ENCODE measurements at regions not wholly inside any gene's neighbourhood (a gene's known extent, or its start where the extent isn't known, plus 50 kb on each side); places are given as distances from the start of the nearest gene placed in this dataset.

DNA sequence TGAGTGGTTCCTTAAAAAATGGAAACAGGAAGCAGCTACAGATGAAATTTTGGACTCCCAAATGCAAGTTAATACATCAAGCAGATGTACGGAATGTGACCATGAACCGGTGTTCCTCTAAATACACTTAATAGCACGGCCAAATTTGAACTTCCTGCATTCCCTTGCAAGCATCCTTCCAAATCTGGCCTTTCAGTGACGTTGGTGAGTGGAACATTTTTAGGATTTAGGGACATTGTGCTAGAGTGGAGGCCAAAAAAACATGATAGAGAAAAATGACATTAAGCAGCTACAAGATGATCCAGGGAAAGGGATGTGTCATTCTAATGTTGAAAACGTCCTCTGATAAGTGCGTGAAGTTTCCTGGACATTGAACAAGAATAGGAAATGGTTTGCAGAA is 62.1 kb downstream of the CTAGE1 start:
- WGBS (ENCODE audit: low lambda C conversion rate, missing lambda C conversion rate) = 75% methylated on average over 6 of the region's 6 CpGs
- H3K4me1 ChIP-seq (ENCODE audit: insufficient read depth) = no peaks in the 10 kb centered on the region
- no peaks in the 10 kb centered on the region for H4K20me1 ChIP-seq (ENCODE audit: insufficient read depth, poor library complexity, severe bottlenecking)
- H3K9me2 ChIP-seq (replicated peaks; ENCODE audit: insufficient read depth) = no peaks in the 10 kb centered on the region
- H3K36me3 ChIP-seq (replicated peaks; ENCODE audit: insufficient read depth, low read depth) = no peaks in the 10 kb centered on the region
- no peak for DNase-seq (ENCODE audit: low spot score)
- H2AFZ ChIP-seq = no peak overlapping the region
- H3K9me3 ChIP-seq (ENCODE audit: low read depth) = no peaks in the 10 kb centered on the region
- H3K79me2 ChIP-seq = no peaks in the 10 kb centered on the region
- no peak overlapping the region for H3K4me2 ChIP-seq
- no peaks in the 10 kb centered on the region for H3K27me3 ChIP-seq
- H3K27ac ChIP-seq = no peak overlapping the region
- H3K4me3 ChIP-seq = no peak overlapping the region
- TF ChIP-seq, protein P1, sequence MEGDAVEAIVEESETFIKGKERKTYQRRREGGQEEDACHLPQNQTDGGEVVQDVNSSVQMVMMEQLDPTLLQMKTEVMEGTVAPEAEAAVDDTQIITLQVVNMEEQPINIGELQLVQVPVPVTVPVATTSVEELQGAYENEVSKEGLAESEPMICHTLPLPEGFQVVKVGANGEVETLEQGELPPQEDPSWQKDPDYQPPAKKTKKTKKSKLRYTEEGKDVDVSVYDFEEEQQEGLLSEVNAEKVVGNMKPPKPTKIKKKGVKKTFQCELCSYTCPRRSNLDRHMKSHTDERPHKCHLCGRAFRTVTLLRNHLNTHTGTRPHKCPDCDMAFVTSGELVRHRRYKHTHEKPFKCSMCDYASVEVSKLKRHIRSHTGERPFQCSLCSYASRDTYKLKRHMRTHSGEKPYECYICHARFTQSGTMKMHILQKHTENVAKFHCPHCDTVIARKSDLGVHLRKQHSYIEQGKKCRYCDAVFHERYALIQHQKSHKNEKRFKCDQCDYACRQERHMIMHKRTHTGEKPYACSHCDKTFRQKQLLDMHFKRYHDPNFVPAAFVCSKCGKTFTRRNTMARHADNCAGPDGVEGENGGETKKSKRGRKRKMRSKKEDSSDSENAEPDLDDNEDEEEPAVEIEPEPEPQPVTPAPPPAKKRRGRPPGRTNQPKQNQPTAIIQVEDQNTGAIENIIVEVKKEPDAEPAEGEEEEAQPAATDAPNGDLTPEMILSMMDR (IDR thresholded peaks at IDR 0.05; ENCODE audit: poor library complexity) = no peak
- TF ChIP-seq EZH2 (IDR thresholded peaks at IDR 0.05; ENCODE audit: borderline replicate concordance) = no peak
- no peak for TF ChIP-seq EZH2phosphoT487 (IDR thresholded peaks at IDR 0.05; ENCODE audit: low read depth, severe bottlenecking, unreplicated experiment)

DNA sequence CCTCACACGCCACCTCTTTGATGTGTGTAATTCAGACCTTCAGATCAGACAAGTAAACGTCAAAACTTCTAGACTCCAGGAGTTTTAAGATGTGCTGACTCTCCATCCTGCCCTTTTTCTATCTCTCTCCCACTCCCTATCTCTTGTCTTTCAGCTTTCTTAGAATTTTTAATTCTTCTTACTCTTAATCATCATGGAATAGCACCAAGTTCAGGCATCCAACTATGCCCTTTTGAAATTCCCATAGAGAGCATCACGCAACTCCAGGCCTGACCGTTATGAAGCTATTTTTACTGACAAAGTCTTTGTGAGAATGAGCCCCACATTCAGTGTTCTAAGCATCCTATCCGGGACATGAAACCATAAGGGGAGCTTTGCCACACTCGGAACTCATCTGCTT is 62.6 kb downstream of the CTAGE1 start:
- H3K27ac ChIP-seq = no peak overlapping the region
- H3K79me2 ChIP-seq = no peaks in the 10 kb centered on the region
- H2AFZ ChIP-seq = no peak overlapping the region
- no peaks in the 10 kb centered on the region for H3K36me3 ChIP-seq (replicated peaks; ENCODE audit: insufficient read depth, low read depth)
- TF ChIP-seq EZH2phosphoT487 (IDR thresholded peaks at IDR 0.05; ENCODE audit: low read depth, severe bottlenecking, unreplicated experiment) = no peak
- TF ChIP-seq, protein P1 (IDR thresholded peaks at IDR 0.05; ENCODE audit: poor library complexity) = no peak
- no peak for TF ChIP-seq EZH2 (IDR thresholded peaks at IDR 0.05; ENCODE audit: borderline replicate concordance)
- no peaks in the 10 kb centered on the region for H3K4me1 ChIP-seq (ENCODE audit: insufficient read depth)
- no peak overlapping the region for H3K4me2 ChIP-seq
- no peak for DNase-seq (ENCODE audit: low spot score)
- no peaks in the 10 kb centered on the region for H3K9me2 ChIP-seq (replicated peaks; ENCODE audit: insufficient read depth)
- WGBS (ENCODE audit: low lambda C conversion rate, missing lambda C conversion rate) = 89% methylated on average over 6 of the region's 6 CpGs
- H3K27me3 ChIP-seq = no peaks in the 10 kb centered on the region
- H3K9me3 ChIP-seq (ENCODE audit: low read depth) = no peaks in the 10 kb centered on the region
- no peaks in the 10 kb centered on the region for H4K20me1 ChIP-seq (ENCODE audit: insufficient read depth, poor library complexity, severe bottlenecking)
- no peak overlapping the region for H3K4me3 ChIP-seq

DNA sequence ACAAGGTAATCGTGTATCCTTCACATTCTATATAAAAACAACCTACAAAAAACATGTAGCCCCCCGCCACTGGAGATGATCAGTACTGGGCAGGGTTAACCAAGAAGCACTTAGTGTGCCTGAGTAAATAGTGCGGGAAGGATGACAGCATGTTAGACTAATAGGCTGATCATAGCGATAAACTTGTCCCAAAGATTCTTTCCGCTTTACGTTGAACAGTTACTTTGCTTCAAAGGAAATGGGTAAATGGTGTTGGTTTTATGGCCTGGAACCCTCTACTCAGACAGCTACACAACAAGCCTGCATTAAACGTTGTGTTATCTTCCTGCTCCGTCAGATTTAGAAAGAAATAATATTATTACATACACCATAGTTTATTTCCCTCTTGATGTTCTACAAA is 67.7 kb downstream of the CTAGE1 start:
- H3K27ac ChIP-seq = peak overlapping the region; percentile 93

More for the DNA sequence above, 67.7 kb downstream of the CTAGE1 start:
- Histone ChIP-seq H3K79me2 (peaks cover 8% of the 10 kb centered on the region), H3K9me2 (replicated peaks; ENCODE audit: insufficient read depth) (no peaks in the 10 kb centered on the region), H4K20me1 (ENCODE audit: insufficient read depth, poor library complexity, severe bottlenecking) (no peaks in the 10 kb centered on the region), H2AFZ (no peak overlapping the region), H3K36me3 (replicated peaks; ENCODE audit: insufficient read depth, low read depth) (no peaks in the 10 kb centered on the region), H3K4me3 (no peak overlapping the region), H3K27me3 (no peaks in the 10 kb centered on the region), H3K4me2 (peak overlapping the region; percentile 78), H3K9me3 (ENCODE audit: low read depth) (no peaks in the 10 kb centered on the region), H3K4me1 (ENCODE audit: insufficient read depth) (peaks cover 34% of the 10 kb centered on the region)
- WGBS (ENCODE audit: low lambda C conversion rate, missing lambda C conversion rate) = 38% methylated on average over 8 of the region's 8 CpGs
- no peak for DNase-seq (ENCODE audit: low spot score)
- TF ChIP-seq, protein P1 (IDR thresholded peaks at IDR 0.05; ENCODE audit: poor library complexity) = no peak
- TF ChIP-seq EZH2 (IDR thresholded peaks at IDR 0.05; ENCODE audit: borderline replicate concordance) = no peak
- no peak for TF ChIP-seq EZH2phosphoT487 (IDR thresholded peaks at IDR 0.05; ENCODE audit: low read depth, severe bottlenecking, unreplicated experiment)

All from hepatocyte (in vitro differentiated cells).